HCT116 (cell line): ENCODE measurements at regions not wholly inside any gene's neighbourhood (a gene's known extent, or its start where the extent isn't known, plus 50 kb on each side); places are given as distances from the start of the nearest gene placed in this dataset.

Experiments
- CEBPB ChIP-seq: IDR thresholded peaks from 2 replicates; pipeline ENCODE4 v1.6.1; 2012; ENCODE audit warnings: low read depth
- CTCF ChIP-seq, 3 experiments: fragments of 200-600 bp in 1 of 3; sonication (generic) in 1 of 3; IDR thresholded peaks in 2 of 3; conservative IDR thresholded peaks in 1 of 3; 2 replicates each; pipeline ENCODE4 v1.5.1; 2012 to 2017; ENCODE audit warnings: low read depth in 2 of 3, low read length in 2 of 3, antibody characterized with exemption in 1 of 3, borderline replicate concordance in 1 of 3, control low read depth in 1 of 3, mild to moderate bottlenecking in 1 of 3, mixed read lengths in 1 of 3, mixed run types in 1 of 3, moderate library complexity in 1 of 3; ENCODE audit not compliant: insufficient read depth in 1 of 3
- SIN3A ChIP-seq: IDR thresholded peaks from 2 replicates; pipeline ENCODE4 v1.6.1; 2012; ENCODE audit warnings: low read depth
- TCF7L2 ChIP-seq: IDR thresholded peaks from 2 replicates; pipeline ENCODE4 v1.7.0; 2011; ENCODE audit warnings: borderline replicate concordance, inconsistent platforms; ENCODE audit not compliant: insufficient read depth, insufficient read length; ENCODE audit errors: extremely low read depth
- ZFX ChIP-seq: fragments of 450-650 bp; IDR thresholded peaks from 2 replicates; pipeline ENCODE4 v1.6.1; 2017

DNA sequence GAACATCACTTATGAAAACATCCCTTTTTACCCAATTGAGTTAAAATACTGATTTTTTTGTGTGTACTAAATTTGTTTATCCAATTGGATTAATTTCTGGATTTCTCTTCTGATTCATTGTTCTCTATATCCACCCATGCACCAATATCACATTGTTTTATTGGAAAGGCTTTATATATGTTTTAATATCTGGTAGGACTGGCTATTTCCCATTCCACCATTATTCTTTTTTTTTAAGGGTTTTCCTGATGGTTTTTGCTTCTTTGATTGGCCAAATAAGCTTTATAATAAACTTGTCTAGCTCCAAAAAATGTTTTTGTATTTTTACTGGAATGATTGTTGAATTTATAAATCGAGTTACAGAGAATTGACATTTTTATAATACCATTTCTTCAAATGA lies 59.4 kb upstream of the DOK5 start:
- TF ChIP-seq CTCF (IDR thresholded peaks at IDR 0.05 in 2 of 3, conservative IDR thresholded peaks at IDR 0.05 in 1 of 3; ENCODE audit: borderline replicate concordance in 1 of 3, insufficient read depth in 1 of 3, low read depth in 2 of 3, low read length in 2 of 3) (no peak), CEBPB (no peak), SIN3A (no peak), ZFX (no peak), TCF7L2 (no peak)
